ENCODE measurements at regions not wholly inside any gene's neighbourhood (a gene's known extent, or its start where the extent isn't known, plus 50 kb on each side); places are given as distances from the start of the nearest gene placed in this dataset.

GRCh38 chr2:5203134-5203755 lies 488.9 kb upstream of the SOX11 start:
- no peak for TF ChIP-seq CTCF (IDR thresholded peaks at IDR 0.05)
- no peak for TF ChIP-seq POLR2AphosphoS5 (IDR thresholded peaks at IDR 0.05)

Measured in breast epithelium (tissue), 3 donors.